ENCODE measurements at regions not wholly inside any gene's neighbourhood (a gene's known extent, or its start where the extent isn't known, plus 50 kb on each side); places are given as distances from the start of the nearest gene placed in this dataset.

DNA sequence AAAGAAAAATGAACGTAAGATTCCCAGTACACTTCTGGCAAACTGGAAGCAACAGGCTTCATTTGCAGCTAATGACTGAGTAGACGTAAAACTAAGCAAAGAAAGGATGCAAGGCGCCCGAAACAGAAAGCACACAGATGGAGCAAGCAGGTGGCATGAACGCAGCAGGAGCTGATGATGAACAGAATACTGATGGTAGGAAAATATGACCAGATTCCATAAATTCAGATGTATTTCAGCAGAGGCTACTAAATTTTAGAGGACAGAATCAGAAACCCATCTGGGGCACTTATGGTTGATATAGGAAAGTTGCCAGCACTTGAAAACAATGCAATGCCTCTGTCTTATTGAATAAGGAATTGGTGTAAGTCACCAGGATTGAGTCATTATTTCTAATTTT is 658.7 kb upstream of the LINC00305 start:
- intact Hi-C loops (cut with DNase I; ENCODE audit: low total_unique reads) = no loop called here
- no peak for DNase-seq
- Histone ChIP-seq H3K9me3 (no peaks in the 10 kb centered on the region), H3K27ac (no peak overlapping the region), H3K4me3 (no peak overlapping the region), H3K36me3 (no peaks in the 10 kb centered on the region), H3K27me3 (no peaks in the 10 kb centered on the region), H3K4me1 (no peaks in the 10 kb centered on the region)
- TF ChIP-seq CTCF (IDR thresholded peaks at IDR 0.05) (no peak), POLR2A (IDR thresholded peaks at IDR 0.05) (no peak)

GRCh38 chr18:64806691-64807090 is 657.8 kb upstream of the LINC00305 start:
- intact Hi-C loops (cut with DNase I; ENCODE audit: low total_unique reads) = no loop called here
- no peak overlapping the region for H3K27ac ChIP-seq
- TF ChIP-seq POLR2A (IDR thresholded peaks at IDR 0.05) (no peak), CTCF (IDR thresholded peaks at IDR 0.05) (no peak)
- no peaks in the 10 kb centered on the region for H3K27me3 ChIP-seq
- H3K36me3 ChIP-seq = no peaks in the 10 kb centered on the region
- H3K9me3 ChIP-seq = no peaks in the 10 kb centered on the region
- H3K4me3 ChIP-seq = no peak overlapping the region
- H3K4me1 ChIP-seq = no peaks in the 10 kb centered on the region
- no peak for DNase-seq

DNA sequence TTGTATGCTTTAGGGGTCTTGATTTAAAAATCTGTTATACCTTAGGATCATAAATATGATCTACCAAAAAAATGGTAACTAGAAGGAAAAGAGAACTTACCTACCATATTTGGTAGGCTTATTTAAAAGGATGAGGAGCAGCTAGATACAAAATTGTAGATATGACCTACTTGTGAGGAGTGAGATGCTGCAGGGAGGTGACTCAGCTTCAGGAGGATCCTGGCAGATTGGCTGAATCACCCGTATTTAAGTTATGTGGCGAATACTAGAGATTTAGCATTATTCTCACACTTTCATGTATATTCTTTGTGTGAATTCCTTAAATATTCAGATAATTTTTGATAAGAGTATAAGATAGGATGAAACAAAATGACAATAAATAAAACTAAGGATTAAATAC is 657.3 kb upstream of the LINC00305 start:
- Histone ChIP-seq H3K27me3 (no peaks in the 10 kb centered on the region), H3K9me3 (no peaks in the 10 kb centered on the region), H3K4me3 (no peak overlapping the region), H3K36me3 (no peaks in the 10 kb centered on the region), H3K4me1 (no peaks in the 10 kb centered on the region), H3K27ac (no peak overlapping the region)
- TF ChIP-seq CTCF (IDR thresholded peaks at IDR 0.05) = no peak
- no peak for TF ChIP-seq POLR2A (IDR thresholded peaks at IDR 0.05)
- no peak for DNase-seq
- intact Hi-C loops (cut with DNase I; ENCODE audit: low total_unique reads) = no loop called here

GRCh38 chr18:64803471-64803870 is 654.6 kb upstream of the LINC00305 start:
- intact Hi-C loops (cut with DNase I; ENCODE audit: low total_unique reads) = no loop called here
- H3K4me3 ChIP-seq = no peak overlapping the region
- H3K36me3 ChIP-seq = no peaks in the 10 kb centered on the region
- no peak for TF ChIP-seq POLR2A (IDR thresholded peaks at IDR 0.05)
- TF ChIP-seq CTCF (IDR thresholded peaks at IDR 0.05) = no peak
- no peaks in the 10 kb centered on the region for H3K4me1 ChIP-seq
- H3K9me3 ChIP-seq = no peaks in the 10 kb centered on the region
- no peak for DNase-seq
- no peaks in the 10 kb centered on the region for H3K27me3 ChIP-seq
- H3K27ac ChIP-seq = no peak overlapping the region

GRCh38 chr18:64800151-64800550 is 651.3 kb upstream of the LINC00305 start:
- no peak overlapping the region for H3K27ac ChIP-seq
- no peaks in the 10 kb centered on the region for H3K4me1 ChIP-seq
- no peak for DNase-seq
- no peak for TF ChIP-seq CTCF (IDR thresholded peaks at IDR 0.05)
- TF ChIP-seq POLR2A (IDR thresholded peaks at IDR 0.05) = no peak
- H3K9me3 ChIP-seq = no peaks in the 10 kb centered on the region
- no peaks in the 10 kb centered on the region for H3K36me3 ChIP-seq
- intact Hi-C loops (cut with DNase I; ENCODE audit: low total_unique reads) = no loop called here
- H3K4me3 ChIP-seq = no peak overlapping the region
- H3K27me3 ChIP-seq = no peaks in the 10 kb centered on the region
